ENCODE measurements at regions not wholly inside any gene's neighbourhood (a gene's known extent, or its start where the extent isn't known, plus 50 kb on each side); places are given as distances from the start of the nearest gene placed in this dataset.

DNA sequence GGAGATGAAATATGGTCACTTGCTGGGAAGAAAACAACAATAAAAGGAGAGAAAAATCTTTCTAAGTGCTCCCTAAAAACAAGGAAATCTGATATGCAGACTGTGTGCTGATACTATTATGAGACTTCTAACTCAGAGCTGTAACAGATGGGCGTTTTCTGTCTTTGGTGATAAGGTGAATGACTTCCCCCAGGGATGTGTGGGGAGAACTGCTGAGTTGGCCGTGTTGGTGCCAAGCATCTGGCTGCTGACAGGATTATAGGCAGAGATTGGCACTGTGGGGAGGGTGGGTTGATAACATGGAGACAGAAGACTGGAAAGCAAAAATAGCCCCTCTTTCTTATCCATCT is 438.5 kb upstream of the PLXNA2 start:
- TF ChIP-seq POLR2AphosphoS5 (IDR thresholded peaks at IDR 0.05; ENCODE audit: low read depth) (no peak), CTCF (conservative IDR thresholded peaks at IDR 0.05; ENCODE audit: low read depth in 2 of 2) (no peak), EZH2 (IDR thresholded peaks at IDR 0.05; ENCODE audit: low read depth, unreplicated experiment) (no peak), EZH2phosphoT487 (IDR thresholded peaks at IDR 0.05; ENCODE audit: unreplicated experiment) (no peak)
- TF ChIP-seq, protein P1, sequence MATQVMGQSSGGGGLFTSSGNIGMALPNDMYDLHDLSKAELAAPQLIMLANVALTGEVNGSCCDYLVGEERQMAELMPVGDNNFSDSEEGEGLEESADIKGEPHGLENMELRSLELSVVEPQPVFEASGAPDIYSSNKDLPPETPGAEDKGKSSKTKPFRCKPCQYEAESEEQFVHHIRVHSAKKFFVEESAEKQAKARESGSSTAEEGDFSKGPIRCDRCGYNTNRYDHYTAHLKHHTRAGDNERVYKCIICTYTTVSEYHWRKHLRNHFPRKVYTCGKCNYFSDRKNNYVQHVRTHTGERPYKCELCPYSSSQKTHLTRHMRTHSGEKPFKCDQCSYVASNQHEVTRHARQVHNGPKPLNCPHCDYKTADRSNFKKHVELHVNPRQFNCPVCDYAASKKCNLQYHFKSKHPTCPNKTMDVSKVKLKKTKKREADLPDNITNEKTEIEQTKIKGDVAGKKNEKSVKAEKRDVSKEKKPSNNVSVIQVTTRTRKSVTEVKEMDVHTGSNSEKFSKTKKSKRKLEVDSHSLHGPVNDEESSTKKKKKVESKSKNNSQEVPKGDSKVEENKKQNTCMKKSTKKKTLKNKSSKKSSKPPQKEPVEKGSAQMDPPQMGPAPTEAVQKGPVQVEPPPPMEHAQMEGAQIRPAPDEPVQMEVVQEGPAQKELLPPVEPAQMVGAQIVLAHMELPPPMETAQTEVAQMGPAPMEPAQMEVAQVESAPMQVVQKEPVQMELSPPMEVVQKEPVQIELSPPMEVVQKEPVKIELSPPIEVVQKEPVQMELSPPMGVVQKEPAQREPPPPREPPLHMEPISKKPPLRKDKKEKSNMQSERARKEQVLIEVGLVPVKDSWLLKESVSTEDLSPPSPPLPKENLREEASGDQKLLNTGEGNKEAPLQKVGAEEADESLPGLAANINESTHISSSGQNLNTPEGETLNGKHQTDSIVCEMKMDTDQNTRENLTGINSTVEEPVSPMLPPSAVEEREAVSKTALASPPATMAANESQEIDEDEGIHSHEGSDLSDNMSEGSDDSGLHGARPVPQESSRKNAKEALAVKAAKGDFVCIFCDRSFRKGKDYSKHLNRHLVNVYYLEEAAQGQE (IDR thresholded peaks at IDR 0.05; ENCODE audit: unreplicated experiment) = no peak

Measured in GM23338 (cell line).